GM08714 (cell line): ENCODE measurements at regions not wholly inside any gene's neighbourhood (a gene's known extent, or its start where the extent isn't known, plus 50 kb on each side); places are given as distances from the start of the nearest gene placed in this dataset.
"Not testable (repeated sequence)": the region's sequence is repeated elsewhere in the genome, so short reads cannot be mapped to it uniquely, and the experiment has no call there.

Experiments
- H3K4me3 ChIP-seq: fragments of 200-500 bp; sonication (Bioruptor generic); 2 replicates; pipeline ENCODE4 v1.5.1; 2014; ENCODE audit warnings: mild to moderate bottlenecking, low read length, inconsistent platforms
- ZNF274 ChIP-seq: IDR thresholded peaks from 2 replicates; pipeline ENCODE4 v1.6.1; 2012; ENCODE audit warnings: mild to moderate bottlenecking, low read depth, low read length

DNA sequence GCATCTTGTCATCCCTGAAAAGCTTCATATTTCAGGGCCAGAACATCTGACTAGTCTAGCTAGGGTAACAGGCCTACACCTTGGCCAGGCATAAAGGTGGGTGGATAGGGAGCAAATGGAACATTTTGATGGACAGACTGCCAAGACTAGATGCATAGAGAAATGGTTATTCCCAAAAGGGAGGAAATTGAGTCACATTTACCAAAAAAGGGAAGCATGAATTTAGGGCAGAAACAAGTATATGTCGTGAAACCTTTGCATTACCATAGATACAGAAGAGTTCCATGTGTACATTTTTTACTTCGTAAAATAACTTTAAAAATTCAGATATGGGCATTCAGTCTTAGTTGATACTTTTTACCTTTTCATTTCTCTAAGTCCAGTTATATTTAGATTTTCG, 101.3 kb upstream of the ZEB2 start:
- no peak for TF ChIP-seq ZNF274
- H3K4me3 ChIP-seq, result no peak overlapping the region

DNA sequence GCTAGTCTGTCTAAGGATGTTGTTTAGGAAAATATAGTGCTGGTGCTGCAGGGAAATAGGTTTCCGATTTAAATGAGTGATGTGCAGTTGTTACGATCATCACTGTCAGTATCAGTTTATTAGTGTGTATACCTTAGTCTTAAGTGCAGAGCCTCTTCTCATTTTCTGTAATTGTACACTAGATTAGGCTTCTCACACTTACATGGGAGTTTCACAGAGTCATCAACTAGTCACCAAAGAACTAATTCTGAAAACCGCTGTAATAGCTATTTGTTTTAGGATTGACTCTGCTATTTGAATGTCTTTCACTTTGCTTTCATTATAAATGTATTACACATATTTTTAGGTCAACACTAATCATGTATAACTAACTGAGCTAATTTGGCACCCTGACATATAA, 99.8 kb upstream of the ZEB2 start:
- no peak overlapping the region for H3K4me3 ChIP-seq
- no peak for TF ChIP-seq ZNF274

DNA sequence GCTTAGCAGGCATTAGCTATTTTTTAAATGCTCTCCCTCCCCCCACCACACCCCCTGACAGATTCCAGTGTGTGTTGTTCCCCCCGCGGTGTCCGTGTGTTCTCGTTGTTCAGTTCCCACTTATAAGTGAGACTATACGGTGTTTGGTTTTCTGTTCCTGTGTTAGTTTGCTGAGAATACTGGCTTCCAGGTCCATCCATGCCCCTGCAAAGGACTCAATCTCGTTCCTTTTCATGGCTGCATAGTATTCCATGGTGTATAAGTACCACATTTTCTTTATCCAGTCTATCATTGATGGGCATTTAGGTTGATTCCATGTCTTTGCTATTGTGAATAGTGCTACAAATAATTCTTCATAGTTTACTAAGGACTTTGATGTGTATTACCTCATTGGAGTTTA, 97.3 kb upstream of the ZEB2 start:
- not testable (repeated sequence) for H3K4me3 ChIP-seq

DNA sequence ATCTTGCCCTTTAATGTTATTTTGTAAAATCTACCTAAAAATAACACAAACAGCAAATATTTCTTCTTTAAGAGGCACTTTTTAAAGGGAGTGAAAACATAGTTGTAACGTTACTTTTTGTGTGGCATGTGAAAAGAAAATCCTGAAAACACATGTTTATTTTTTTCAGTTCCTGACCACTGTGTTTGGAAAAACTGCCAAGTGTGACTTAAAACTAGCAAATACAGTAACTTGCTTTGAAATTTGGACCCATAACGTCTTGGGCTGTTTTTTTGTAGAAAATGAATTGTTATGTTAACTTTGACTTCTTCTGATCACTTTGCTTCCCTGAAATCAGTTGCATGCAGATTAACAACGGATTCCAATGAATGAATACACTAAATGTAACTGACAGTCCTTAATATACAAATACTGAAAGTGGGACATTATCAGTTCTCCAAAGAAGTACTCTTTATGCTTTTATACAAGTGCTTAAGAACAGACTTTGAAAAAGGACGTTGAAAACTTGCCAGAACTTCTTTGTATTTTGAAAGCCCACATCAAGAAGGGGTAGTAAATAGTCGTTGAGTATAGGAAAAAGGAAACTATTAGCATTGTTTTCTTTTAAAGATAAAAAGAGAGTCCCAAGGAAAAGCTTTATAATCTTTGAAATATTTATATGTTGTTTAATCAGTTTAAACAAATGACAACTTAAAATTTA, 96.1 kb upstream of the ZEB2 start:
- TF ChIP-seq ZNF274, result no peak

DNA sequence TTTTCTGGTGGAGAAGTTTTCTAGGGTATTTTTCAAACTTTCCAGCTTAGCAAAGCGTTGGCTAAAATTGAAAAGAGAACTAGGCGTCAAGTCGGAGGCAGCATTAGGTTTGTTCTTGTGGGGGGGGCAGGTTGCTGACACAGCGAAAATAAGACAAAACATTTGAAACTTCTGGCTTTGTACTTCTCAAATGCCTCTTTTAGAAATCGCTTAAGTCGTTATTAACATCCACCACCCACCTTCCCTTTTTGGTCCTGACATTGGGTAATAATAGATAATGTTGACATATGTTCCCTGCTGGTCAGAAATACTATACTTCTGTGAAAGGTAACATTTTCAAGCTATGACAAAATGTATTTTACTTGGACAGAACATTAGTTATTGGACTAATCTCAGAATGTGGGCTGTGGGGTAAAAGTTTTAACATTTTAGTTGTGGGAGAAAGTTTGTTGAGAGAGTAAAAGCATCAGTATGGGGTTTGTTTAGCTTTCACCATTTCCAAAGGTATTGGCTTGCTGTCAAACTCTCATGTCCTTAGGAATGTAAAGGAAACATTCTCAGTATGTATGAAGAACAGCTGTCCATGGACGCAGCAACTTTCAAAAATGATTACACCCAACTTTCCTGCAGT, 88.1 kb upstream of the ZEB2 start:
- no peak overlapping the region for H3K4me3 ChIP-seq
- TF ChIP-seq ZNF274, result no peak

More for the DNA sequence above, 96.1 kb upstream of the ZEB2 start:
- no peak overlapping the region for H3K4me3 ChIP-seq

DNA sequence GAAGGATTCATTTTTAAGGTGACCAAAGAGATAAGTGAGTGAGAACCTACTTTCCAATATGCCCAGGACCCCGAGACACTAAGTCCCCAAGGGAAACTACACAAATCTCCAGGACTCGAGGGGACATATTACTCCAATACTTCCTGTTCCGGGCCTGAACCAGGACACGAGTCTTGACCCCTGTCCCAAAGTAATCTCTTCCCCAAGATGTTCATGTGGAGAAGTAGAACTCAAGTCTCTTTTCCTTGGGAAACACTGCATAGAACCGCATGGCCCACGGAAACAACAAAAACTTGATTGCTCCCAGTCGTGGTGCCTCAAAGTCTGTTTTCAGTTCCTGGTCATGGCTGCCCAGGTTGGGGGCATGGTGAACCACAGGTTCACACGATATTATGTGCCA, 87.2 kb upstream of the ZEB2 start:
- no peak for TF ChIP-seq ZNF274

DNA sequence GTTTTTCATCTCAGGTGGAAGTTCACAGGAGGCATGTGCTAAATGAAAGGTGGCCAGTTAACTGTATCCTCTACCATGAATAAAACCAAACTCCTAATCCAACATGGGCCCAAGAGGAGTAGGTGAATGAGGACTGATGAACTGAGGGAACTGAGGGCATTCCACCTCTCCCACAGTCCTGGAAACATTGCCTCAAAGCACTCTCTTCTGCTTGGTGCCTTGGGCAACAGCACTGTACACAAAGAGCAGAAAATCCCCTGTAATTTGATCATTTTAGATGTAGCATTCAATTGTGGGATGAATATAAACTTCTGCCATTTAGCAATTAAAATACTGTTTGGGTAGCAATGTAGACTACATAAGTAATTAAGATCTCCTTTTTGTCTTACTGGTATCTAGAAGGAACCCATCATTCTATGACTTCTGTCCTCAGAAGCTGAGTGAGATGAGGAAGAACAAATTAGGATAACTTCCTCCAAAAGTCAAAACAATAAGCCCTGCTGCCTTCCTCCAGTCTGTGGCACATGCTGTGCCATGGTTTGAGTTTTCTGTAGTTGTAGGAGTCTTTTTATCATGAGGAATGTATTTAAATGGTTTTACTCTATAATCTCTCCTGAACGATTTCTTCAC, 86.7 kb upstream of the ZEB2 start:
- TF ChIP-seq ZNF274, result no peak
- H3K4me3 ChIP-seq, result no peak overlapping the region

More for the DNA sequence above, 87.2 kb upstream of the ZEB2 start:
- no peak overlapping the region for H3K4me3 ChIP-seq

DNA sequence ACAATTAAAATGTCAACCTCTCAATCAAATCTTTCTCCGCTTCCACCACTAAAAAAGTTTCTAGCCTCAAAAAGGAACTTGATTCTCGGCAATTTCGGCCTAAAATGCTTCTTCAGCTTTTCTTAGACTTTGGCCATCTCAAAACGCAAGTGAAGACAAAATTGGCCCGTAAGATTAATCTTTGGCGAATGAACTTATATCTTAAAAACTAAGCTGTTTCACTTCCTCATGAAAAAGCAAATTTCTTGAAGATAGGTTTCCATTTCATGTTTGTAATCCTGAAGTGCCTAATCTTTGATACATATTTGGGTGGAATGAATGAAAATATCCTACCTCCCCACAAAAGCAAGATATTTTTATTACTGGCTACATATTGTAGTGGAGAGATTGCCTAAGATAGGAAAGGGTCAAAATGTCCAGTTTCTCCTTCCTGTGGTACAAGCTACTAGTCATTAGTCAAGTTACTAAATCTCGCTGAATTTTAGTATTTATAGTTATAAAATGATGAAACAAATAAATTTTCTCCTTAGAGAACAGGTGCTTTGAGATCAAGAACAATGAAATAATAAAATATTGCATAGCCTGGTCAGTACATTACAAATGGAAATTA, 85.4 kb upstream of the ZEB2 start:
- no peak overlapping the region for H3K4me3 ChIP-seq

DNA sequence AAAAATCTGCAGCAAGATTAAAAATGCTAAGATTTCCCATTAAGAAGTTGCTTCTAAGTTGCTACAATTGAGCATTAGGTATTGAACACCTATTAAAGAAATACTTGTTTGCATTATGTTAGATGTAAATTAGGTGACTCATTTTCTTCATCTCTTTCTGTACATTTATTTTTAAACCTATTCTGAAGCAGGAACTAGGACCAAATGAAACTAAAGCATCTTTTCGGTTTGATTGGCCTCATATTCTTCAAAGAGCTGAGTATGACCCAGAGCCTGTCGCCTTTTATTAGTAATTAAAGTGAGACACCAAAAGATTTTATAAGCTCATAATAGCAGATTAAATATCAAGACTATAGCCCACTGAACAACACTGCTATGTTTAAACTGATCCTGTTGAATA, 83.4 kb upstream of the ZEB2 start:
- H3K4me3 ChIP-seq, result no peak overlapping the region
- TF ChIP-seq ZNF274, result no peak

More for the DNA sequence above, 85.4 kb upstream of the ZEB2 start:
- TF ChIP-seq ZNF274, result no peak

DNA sequence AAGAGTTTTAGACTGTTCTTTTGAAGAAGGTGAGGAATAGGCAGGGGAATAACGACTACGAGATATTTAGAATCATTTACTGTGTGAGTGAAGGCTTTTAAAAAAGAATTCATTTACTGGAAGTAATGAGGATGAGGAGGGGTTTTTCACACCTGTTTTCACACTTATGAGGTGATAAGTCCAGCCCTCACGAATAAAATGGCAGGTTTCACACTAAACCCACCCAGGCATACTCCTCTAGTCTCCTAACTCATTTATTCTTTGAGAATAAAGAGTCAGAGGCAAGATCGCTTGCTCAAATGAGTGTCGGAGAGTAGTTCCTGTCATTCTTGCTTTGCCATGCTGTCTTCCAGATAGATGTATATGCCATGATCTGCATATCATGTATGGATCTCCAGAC, 79.0 kb upstream of the ZEB2 start:
- no peak for TF ChIP-seq ZNF274

DNA sequence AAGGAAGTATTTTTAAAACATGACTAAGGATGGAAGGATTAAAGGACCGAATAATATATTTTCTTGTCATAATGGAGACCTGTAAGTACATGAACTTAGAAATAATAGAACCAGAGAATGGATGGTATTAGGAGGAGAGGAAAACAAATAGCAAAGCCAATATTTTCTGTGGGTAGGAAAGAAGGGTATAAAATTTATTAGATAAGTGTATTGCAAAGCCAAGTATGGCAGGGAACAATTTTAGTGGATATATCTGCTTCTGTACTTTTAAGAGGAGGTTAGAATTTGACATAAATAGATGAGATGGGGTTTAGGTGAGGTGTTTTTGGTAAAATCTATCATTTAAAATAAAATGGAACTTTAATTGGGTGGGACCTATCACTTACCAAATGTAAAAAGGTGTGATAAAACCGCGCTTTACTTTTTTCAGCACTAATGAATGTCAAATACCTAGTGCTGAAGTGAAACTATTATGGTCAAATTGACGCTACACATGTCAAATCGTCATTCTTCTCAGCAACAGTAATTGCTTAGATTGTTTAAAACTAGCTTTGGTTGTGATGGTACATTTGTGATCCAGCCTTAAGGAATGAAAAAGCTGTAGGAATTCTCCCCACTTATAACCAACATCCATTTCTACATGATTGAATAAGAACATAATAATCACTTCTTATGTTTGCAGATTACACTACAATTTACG, 78.1 kb upstream of the ZEB2 start:
- H3K4me3 ChIP-seq, result no peak overlapping the region
- TF ChIP-seq ZNF274, result no peak

More for the DNA sequence above, 79.0 kb upstream of the ZEB2 start:
- no peak overlapping the region for H3K4me3 ChIP-seq

DNA sequence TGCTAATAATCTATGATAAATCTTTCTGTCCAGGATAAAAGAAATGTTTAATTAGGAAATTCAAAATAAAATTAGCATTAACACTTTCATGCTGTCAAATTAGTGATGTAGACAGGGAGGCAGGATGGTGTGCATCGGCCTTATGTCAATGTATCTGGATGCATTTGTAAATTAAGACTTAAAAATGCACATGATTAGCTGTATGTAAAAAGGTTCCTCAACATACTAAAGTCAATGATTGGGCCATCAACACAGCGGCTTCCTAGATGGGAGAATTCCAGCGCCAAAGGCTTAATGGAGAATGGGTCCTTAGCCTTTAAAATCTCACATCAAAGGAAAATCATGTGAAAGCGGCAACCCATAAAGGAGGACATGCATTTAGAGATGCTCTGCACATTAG, 77.5 kb upstream of the ZEB2 start:
- no peak overlapping the region for H3K4me3 ChIP-seq
- TF ChIP-seq ZNF274, result no peak

DNA sequence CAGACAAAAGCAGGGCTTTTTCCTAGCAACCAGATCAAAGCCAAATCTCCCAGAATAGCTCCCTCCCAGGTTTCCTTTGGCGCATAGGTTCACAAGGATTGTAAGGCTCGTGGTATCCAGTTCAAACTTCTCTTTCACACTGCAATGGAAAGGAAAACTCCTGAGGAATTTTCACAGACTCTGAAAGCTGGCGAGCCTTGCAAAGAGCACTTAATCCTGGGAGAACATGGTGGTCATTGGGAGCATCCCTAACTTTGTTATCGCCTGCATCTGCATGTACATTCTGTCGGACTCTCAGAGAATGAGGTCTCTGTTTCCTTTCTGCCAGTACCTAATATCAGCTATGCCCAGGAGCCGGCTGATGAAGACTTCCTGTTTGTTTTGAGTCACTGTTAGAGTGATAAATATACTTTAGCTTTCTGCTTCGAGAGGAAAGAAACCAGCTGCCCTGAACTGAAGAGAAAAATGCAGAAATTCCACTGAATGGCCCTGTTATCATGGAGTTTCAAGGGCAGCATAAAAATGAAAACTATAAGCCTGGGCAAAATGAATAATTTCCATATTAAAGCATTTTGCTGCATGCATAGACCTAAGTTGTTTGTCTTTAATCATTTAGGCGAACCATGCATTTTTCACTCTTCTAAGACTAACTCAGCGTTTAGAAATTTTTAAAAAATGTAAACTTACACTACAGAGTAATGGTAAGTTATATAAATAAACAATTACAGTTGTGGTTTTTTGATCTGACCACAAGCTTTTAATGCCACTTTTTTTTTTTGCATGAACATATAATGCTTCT, 76.4 kb upstream of the ZEB2 start:
- TF ChIP-seq ZNF274, result no peak
- H3K4me3 ChIP-seq, result peak overlapping the region; percentile 28; the same call in 1 of the 2 replicates
